Muscle of leg (tissue), 3 donors: ENCODE measurements at regions not wholly inside any gene's neighbourhood (a gene's known extent, or its start where the extent isn't known, plus 50 kb on each side); places are given as distances from the start of the nearest gene placed in this dataset.

ENCODE experiments used
- DNase-seq: peaks from one replicate; pipeline ENCODE4 v3.0.0; 2013
- H3K27ac ChIP-seq: one replicate; pipeline ENCODE4 v1.5.1; 2013; ENCODE audit warnings: mild to moderate bottlenecking, low read length, control low read depth
- H3K27me3 ChIP-seq: one replicate; pipeline ENCODE4 v1.6.1; 2013; ENCODE audit warnings: low read length; ENCODE audit not compliant: control insufficient read depth, insufficient read depth
- H3K36me3 ChIP-seq: one replicate; pipeline ENCODE4 v1.6.1; 2013; ENCODE audit warnings: low read length; ENCODE audit not compliant: control insufficient read depth, insufficient read depth
- H3K4me1 ChIP-seq: one replicate; pipeline ENCODE4 v1.6.1; 2013; ENCODE audit warnings: low read length; ENCODE audit not compliant: control insufficient read depth, insufficient read depth
- H3K4me3 ChIP-seq: one replicate; pipeline ENCODE4 v1.5.1; 2013; ENCODE audit warnings: low read length, control low read depth
- H3K9me3 ChIP-seq: replicated peaks from 2 replicates; pipeline ENCODE4 v1.6.1; 2013; ENCODE audit warnings: low read depth, low read length; ENCODE audit not compliant: control insufficient read depth
- WGBS: methylation state at CpG from one replicate; pipeline ENCODE4 v1.1.5; 2013; ENCODE audit warnings: missing lambda C conversion rate; ENCODE audit not compliant: insufficient coverage; 5-methylcytosine and 5-hydroxymethylcytosine counted together

- DNase-seq: no peak
- Histone ChIP-seq H3K4me3 (no peak overlapping the region), H3K27ac (no peak overlapping the region), H3K36me3 (no peaks in the 10 kb centered on the region), H3K4me1 (peaks cover 18% of the 10 kb centered on the region), H3K9me3 (no peaks in the 10 kb centered on the region), H3K27me3 (no peaks in the 10 kb centered on the region)
- WGBS: 75% methylated on average over 2 of the region's 8 CpGs
These were observed 122.4 kb downstream of the SLC25A47 start for GRCh38 chr14:100445436-100446088.

- no peaks in the 10 kb centered on the region for H3K9me3 ChIP-seq
- 62% methylated on average over 3 of the region's 7 CpGs for WGBS
- H3K4me1 ChIP-seq: peaks cover 11% of the 10 kb centered on the region
- no peaks in the 10 kb centered on the region for H3K36me3 ChIP-seq
- H3K27ac ChIP-seq: no peak overlapping the region
- no peak overlapping the region for H3K4me3 ChIP-seq
- DNase-seq: peak; percentile 12
- no peaks in the 10 kb centered on the region for H3K27me3 ChIP-seq
These were observed 123.4 kb downstream of the SLC25A47 start for GRCh38 chr14:100446572-100446971.

- Histone ChIP-seq H3K9me3 (no peaks in the 10 kb centered on the region), H3K36me3 (no peaks in the 10 kb centered on the region), H3K4me1 (peaks cover 5% of the 10 kb centered on the region), H3K27ac (no peak overlapping the region), H3K4me3 (no peak overlapping the region), H3K27me3 (no peaks in the 10 kb centered on the region)
- 89% methylated on average over 3 of the region's 5 CpGs for WGBS
- no peak for DNase-seq
These were observed 125.2 kb downstream of the SLC25A47 start for GRCh38 chr14:100448376-100448775.

- DNase-seq: no peak
- no peaks in the 10 kb centered on the region for H3K4me1 ChIP-seq
- WGBS: 73% methylated on average over 11 of the region's 14 CpGs
These were observed 126.3 kb downstream of the SLC25A47 start for GRCh38 chr14:100449225-100449987.

GRCh38 chr14:100450049-100450448 lies 126.9 kb downstream of the SLC25A47 start:
- Histone ChIP-seq H3K27me3 (no peaks in the 10 kb centered on the region), H3K27ac (no peak overlapping the region), H3K36me3 (no peaks in the 10 kb centered on the region), H3K4me1 (no peaks in the 10 kb centered on the region), H3K9me3 (no peaks in the 10 kb centered on the region), H3K4me3 (no peak overlapping the region)
- no peak for DNase-seq
- WGBS: 68% methylated on average over 2 of the region's 2 CpGs

More at GRCh38 chr14:100449225-100449987, 126.3 kb downstream of the SLC25A47 start:
- Histone ChIP-seq H3K27ac (no peak overlapping the region), H3K27me3 (no peaks in the 10 kb centered on the region), H3K9me3 (no peaks in the 10 kb centered on the region), H3K36me3 (no peaks in the 10 kb centered on the region), H3K4me3 (no peak overlapping the region)

GRCh38 chr14:100450736-100451135 lies 127.6 kb downstream of the SLC25A47 start:
- Histone ChIP-seq H3K27me3 (no peaks in the 10 kb centered on the region), H3K27ac (no peak overlapping the region), H3K36me3 (no peaks in the 10 kb centered on the region), H3K9me3 (no peaks in the 10 kb centered on the region), H3K4me1 (no peaks in the 10 kb centered on the region), H3K4me3 (no peak overlapping the region)
- 86% methylated on average over 4 of the region's 6 CpGs for WGBS
- DNase-seq: no peak

GRCh38 chr14:100451264-100451663 lies 128.1 kb downstream of the SLC25A47 start:
- no peak for DNase-seq
- H3K27ac ChIP-seq: no peak overlapping the region
- H3K4me3 ChIP-seq: no peak overlapping the region
- no peaks in the 10 kb centered on the region for H3K27me3 ChIP-seq
- H3K36me3 ChIP-seq: no peaks in the 10 kb centered on the region
- H3K4me1 ChIP-seq: no peaks in the 10 kb centered on the region
- H3K9me3 ChIP-seq: no peaks in the 10 kb centered on the region
- WGBS: 97% methylated on average over 5 of the region's 6 CpGs

- DNase-seq: no peak
- Histone ChIP-seq H3K36me3 (no peaks in the 10 kb centered on the region), H3K27me3 (no peaks in the 10 kb centered on the region), H3K27ac (no peak overlapping the region), H3K4me1 (no peaks in the 10 kb centered on the region), H3K9me3 (no peaks in the 10 kb centered on the region), H3K4me3 (no peak overlapping the region)
- no CpG with 5 or more reads among the region's 2 CpGs for WGBS
These were observed 130.8 kb downstream of the SLC25A47 start for GRCh38 chr14:100453930-100454329.

- Histone ChIP-seq H3K27me3 (no peaks in the 10 kb centered on the region), H3K4me1 (no peaks in the 10 kb centered on the region), H3K4me3 (no peak overlapping the region), H3K27ac (no peak overlapping the region), H3K9me3 (no peaks in the 10 kb centered on the region), H3K36me3 (no peaks in the 10 kb centered on the region)
- WGBS: no CpG with 5 or more reads among the region's 1 CpG
- no peak for DNase-seq
These were observed 131.3 kb downstream of the SLC25A47 start for GRCh38 chr14:100454437-100454836.

GRCh38 chr14:100463937-100464336 lies 123.3 kb downstream of the BEGAIN start:
- Histone ChIP-seq H3K4me1 (no peaks in the 10 kb centered on the region), H3K4me3 (no peak overlapping the region), H3K27me3 (peaks cover 4% of the 10 kb centered on the region), H3K27ac (no peak overlapping the region), H3K36me3 (no peaks in the 10 kb centered on the region), H3K9me3 (no peaks in the 10 kb centered on the region)
- no peak for DNase-seq
- WGBS: 85% methylated on average over 3 of the region's 3 CpGs
